BJ (cell line): ENCODE measurements at regions not wholly inside any gene's neighbourhood (a gene's known extent, or its start where the extent isn't known, plus 50 kb on each side); places are given as distances from the start of the nearest gene placed in this dataset.

Source experiments
- CTCF ChIA-PET: fragments of 350-600 bp; formaldehyde crosslinking; extraction: SDS; loops from one replicate; lab custom pipeline; 2021; ENCODE audit warnings: antibody characterized with exemption, inconsistent platforms; lab: Yijun Ruan, JAX
- POLR2A ChIA-PET: fragments of 300-600 bp; sonication (Branson Sonifier 250); formaldehyde crosslinking; extraction: SDS; loops from one replicate; lab custom pipeline; 2021; ENCODE audit warnings: antibody characterized with exemption; lab: Charles Lee
- DNase-seq: peaks from one replicate; pipeline ENCODE4 v3.0.0-alpha.2; 2011; ENCODE audit warnings: low read depth
- H3K27me3 ChIP-seq: 2 replicates; pipeline ENCODE4 v1.6.0; 2011; ENCODE audit warnings: low read length; ENCODE audit not compliant: control insufficient read depth, insufficient read depth
- H3K36me3 ChIP-seq: 2 replicates; pipeline ENCODE4 v1.5.1; 2011; ENCODE audit warnings: low read length; ENCODE audit not compliant: control insufficient read depth, insufficient read depth
- H3K4me3 ChIP-seq: 2 replicates; pipeline ENCODE4 v1.5.1; 2011; ENCODE audit warnings: low read depth, mild to moderate bottlenecking, control low read depth, low read length
- TF ChIP-seq, protein P1 (sequence below): IDR thresholded peaks from 2 replicates; pipeline ENCODE4 v1.5.1; 2011; ENCODE audit warnings: low read depth, mild to moderate bottlenecking, control low read depth, inconsistent platforms, low read length, moderate library complexity; ENCODE audit not compliant: insufficient read depth

DNA sequence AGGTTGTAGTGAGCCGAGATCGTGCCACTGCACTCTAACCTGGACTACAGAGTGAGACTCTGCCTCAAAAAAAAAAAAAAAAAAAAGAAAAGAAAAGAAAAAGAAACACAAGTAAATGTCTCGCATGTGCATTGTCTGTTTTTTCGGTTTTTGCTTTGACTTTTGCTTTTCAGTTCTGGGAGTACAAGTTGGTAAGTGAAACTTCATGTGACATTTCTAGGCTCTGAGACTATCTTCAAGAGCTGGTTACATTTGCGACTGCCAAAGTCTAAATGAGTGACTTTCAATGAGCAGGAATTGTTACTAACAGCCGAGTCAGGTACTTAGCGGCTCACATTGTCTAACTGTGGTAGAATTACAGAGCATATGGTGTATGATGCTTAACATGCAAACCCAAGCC lies 107.0 kb upstream of the CELF2 start:
- Histone ChIP-seq H3K4me3 (no peak overlapping the region), H3K36me3 (no peaks in the 10 kb centered on the region), H3K27me3 (no peaks in the 10 kb centered on the region)
- POLR2A ChIA-PET, result no interaction called here
- DNase-seq, result no peak
- CTCF ChIA-PET, result no interaction called here
- TF ChIP-seq, protein P1, sequence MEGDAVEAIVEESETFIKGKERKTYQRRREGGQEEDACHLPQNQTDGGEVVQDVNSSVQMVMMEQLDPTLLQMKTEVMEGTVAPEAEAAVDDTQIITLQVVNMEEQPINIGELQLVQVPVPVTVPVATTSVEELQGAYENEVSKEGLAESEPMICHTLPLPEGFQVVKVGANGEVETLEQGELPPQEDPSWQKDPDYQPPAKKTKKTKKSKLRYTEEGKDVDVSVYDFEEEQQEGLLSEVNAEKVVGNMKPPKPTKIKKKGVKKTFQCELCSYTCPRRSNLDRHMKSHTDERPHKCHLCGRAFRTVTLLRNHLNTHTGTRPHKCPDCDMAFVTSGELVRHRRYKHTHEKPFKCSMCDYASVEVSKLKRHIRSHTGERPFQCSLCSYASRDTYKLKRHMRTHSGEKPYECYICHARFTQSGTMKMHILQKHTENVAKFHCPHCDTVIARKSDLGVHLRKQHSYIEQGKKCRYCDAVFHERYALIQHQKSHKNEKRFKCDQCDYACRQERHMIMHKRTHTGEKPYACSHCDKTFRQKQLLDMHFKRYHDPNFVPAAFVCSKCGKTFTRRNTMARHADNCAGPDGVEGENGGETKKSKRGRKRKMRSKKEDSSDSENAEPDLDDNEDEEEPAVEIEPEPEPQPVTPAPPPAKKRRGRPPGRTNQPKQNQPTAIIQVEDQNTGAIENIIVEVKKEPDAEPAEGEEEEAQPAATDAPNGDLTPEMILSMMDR, result no peak

DNA sequence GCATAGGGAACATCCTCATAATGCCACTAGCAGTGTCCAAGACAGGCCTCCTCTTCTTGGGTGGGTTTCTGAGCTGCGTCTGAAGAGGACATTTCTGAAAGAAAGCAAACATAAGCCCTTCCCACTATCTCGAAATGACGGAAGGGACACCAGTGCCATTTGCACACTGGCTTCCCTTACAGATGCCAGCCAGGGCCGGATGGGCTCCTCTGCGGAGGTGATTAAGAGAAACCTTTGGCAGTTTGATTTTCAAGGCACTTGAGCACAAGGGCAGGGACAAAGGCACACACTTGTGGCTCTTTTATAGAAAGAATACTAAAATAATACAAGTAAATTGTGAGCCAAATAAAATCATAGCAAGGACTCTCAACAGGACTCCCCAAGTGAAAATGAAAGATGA lies 106.6 kb upstream of the CELF2 start:
- DNase-seq, result no peak
- Histone ChIP-seq H3K4me3 (no peak overlapping the region), H3K27me3 (no peaks in the 10 kb centered on the region), H3K36me3 (no peaks in the 10 kb centered on the region)
- TF ChIP-seq, protein P1, result no peak
- ChIA-PET CTCF (no interaction called here), POLR2A (no interaction called here)

DNA sequence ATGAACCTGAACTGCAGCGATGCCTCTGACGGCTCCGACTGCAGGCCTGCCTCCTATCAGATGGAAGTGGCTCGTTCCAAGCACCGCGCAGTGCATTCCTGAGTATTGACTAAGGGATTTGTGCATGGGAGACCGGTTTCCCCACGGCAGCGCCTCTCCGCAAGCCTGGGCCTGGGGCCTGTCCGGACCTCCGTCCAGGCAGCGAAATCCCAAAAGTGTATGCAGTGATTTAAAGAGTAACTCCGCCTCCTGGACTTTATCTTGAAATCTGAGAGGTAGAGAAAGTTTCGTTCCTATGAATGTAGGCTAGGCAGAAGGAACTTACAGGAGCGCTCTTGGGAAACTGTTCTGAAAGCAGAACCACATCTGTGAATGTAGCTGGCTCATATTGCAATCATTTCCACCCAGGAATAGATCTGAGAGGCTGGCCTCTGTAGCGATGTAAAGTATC lies 106.2 kb upstream of the CELF2 start:
- DNase-seq, result peak; percentile 77
- TF ChIP-seq, protein P1, result no peak
- ChIA-PET CTCF (no interaction called here), POLR2A (interaction anchor here (0.6 to 0.8 kb wide), 2 partner anchors 119 to 750 kb away, joined by 3 read pairs; no protein-coding TSS in a partner anchor)
- H3K36me3 ChIP-seq, result no peaks in the 10 kb centered on the region
- peak overlapping the region; percentile 3 for H3K4me3 ChIP-seq
- no peaks in the 10 kb centered on the region for H3K27me3 ChIP-seq

DNA sequence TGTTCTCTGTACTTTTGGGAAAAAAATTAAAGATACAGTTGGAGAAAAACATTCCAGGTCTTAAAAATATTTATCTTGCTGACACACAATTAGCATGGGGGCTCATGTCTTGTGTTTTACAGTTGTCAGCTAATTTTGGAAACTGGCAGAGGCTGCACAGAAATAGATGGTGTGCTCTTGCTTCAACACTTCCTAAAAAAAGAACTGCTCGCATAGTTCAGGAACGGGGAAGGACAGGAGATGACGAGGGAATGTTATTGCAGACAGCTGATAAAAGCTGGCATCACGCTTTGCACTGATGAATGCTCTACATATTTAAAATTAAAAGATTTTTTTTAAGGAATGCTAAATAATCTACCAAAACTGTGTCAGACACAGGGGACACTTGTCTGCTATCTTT lies 103.5 kb upstream of the CELF2 start:
- POLR2A ChIA-PET, result no interaction called here
- CTCF ChIA-PET, result interaction anchor here (0.7 kb wide), 1 partner anchor 22 kb away, joined by 3 read pairs; no protein-coding TSS in a partner anchor
- no peaks in the 10 kb centered on the region; the same call in 1 of the 2 replicates for H3K27me3 ChIP-seq
- no peaks in the 10 kb centered on the region for H3K36me3 ChIP-seq
- TF ChIP-seq, protein P1, result no peak
- H3K4me3 ChIP-seq, result no peak overlapping the region
- DNase-seq, result no peak

DNA sequence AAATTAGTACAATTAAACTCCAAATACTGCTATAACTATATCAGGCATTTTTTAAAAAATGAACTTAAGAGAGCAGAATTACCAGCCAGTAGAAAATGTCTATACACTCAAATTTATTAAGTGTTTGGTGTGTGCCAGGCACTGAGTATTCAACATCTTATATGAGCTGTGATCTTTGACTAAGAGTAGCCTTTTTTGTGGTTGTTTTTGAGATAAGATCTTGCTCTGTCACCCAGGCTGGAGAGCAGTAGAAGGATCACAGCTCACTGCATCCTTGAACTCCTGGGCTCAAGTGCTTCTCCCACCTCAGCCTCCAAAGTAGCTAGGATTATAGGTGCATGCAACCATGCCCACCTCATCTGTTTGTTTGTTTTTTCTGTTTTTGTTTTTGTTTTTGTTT lies 102.5 kb upstream of the CELF2 start:
- H3K4me3 ChIP-seq, result no peak overlapping the region
- ChIA-PET CTCF (interaction anchor here (0.9 kb wide), 1 partner anchor 24 kb away, joined by 4 read pairs; no protein-coding TSS in a partner anchor), POLR2A (no interaction called here)
- no peaks in the 10 kb centered on the region for H3K36me3 ChIP-seq
- no peaks in the 10 kb centered on the region; the same call in 1 of the 2 replicates for H3K27me3 ChIP-seq
- DNase-seq, result no peak
- TF ChIP-seq, protein P1, result no peak
